Breast epithelium (tissue), 3 donors: ENCODE measurements at regions not wholly inside any gene's neighbourhood (a gene's known extent, or its start where the extent isn't known, plus 50 kb on each side); places are given as distances from the start of the nearest gene placed in this dataset.

ENCODE experiments used
- CTCF ChIP-seq, 3 donors: fragments of 450-650 bp; IDR thresholded peaks; one replicate each; pipeline ENCODE4 v1.5.1; 2016 to 2017; ENCODE audit warnings: antibody characterized with exemption in 3 of 3, mild to moderate bottlenecking in 3 of 3, moderate library complexity in 3 of 3
- POLR2A ChIP-seq: fragments of 450-650 bp; IDR thresholded peaks from one replicate; pipeline ENCODE4 v1.6.1; 2016; ENCODE audit warnings: antibody characterized with exemption, mild to moderate bottlenecking, moderate library complexity
- POLR2AphosphoS5 ChIP-seq, 3 donors: sonication (generic); formaldehyde crosslinking; IDR thresholded peaks; one replicate each; pipeline ENCODE4 v1.6.1; 2017; ENCODE audit warnings: antibody characterized with exemption in 3 of 3

GRCh38 chr3:95272781-95273180 is 1209.9 kb downstream of the NSUN3 start:
- no peak for TF ChIP-seq CTCF (IDR thresholded peaks at IDR 0.05)
- no peak for TF ChIP-seq POLR2A
- no peak for TF ChIP-seq POLR2AphosphoS5 (IDR thresholded peaks at IDR 0.05)
